Activated naive CD4-positive, alpha-beta T cell treated with anti-CD3 and anti-CD28 coated beads for 36 hours (primary cell): ENCODE measurements at regions not wholly inside any gene's neighbourhood (a gene's known extent, or its start where the extent isn't known, plus 50 kb on each side); places are given as distances from the start of the nearest gene placed in this dataset.
"Not testable (repeated sequence)": the region's sequence is repeated elsewhere in the genome, so short reads cannot be mapped to it uniquely, and the experiment has no call there.

Source experiments
- CTCF ChIA-PET: fragments of 350-600 bp; sonication (Branson Sonifier 250); formaldehyde crosslinking; loops from one replicate; lab custom pipeline; 2021; ENCODE audit warnings: antibody characterized with exemption; lab: Charles Lee
- DNase-seq: peaks from one replicate; pipeline ENCODE4 v3.0.0-alpha.2; 2020
- H3K27ac Mint-ChIP-seq: one replicate; pipeline ENCODE4 v1.8.0; 2021; ENCODE audit warnings: mild to moderate bottlenecking, mixed read lengths
- H3K27me3 Mint-ChIP-seq: one replicate; pipeline ENCODE4 v1.8.0; 2021; ENCODE audit warnings: low read depth, mixed read lengths
- H3K36me3 Mint-ChIP-seq: one replicate; pipeline ENCODE4 v1.8.0; 2021; ENCODE audit warnings: low read depth, mixed read lengths
- H3K4me1 Mint-ChIP-seq: one replicate; pipeline ENCODE4 v1.8.0; 2021; ENCODE audit warnings: low read depth, mixed read lengths
- H3K4me3 Mint-ChIP-seq: one replicate; pipeline ENCODE4 v1.8.0; 2021; ENCODE audit warnings: mild to moderate bottlenecking, moderate library complexity, mixed read lengths
- H3K9me3 Mint-ChIP-seq: one replicate; pipeline ENCODE4 v1.8.0; 2021; ENCODE audit warnings: mixed read lengths
- intact Hi-C: fragments of 100-400 bp; cut with micrococcal nuclease; formaldehyde crosslinking; loops from one replicate; pipeline ENCODE4 v1.15.1; 2023

- no peaks in the 10 kb centered on the region for H3K4me1 Mint-ChIP-seq
- no peak for DNase-seq
- CTCF ChIA-PET, result no interaction called here
- H3K27me3 Mint-ChIP-seq, result peaks cover 13% of the 10 kb centered on the region
- H3K9me3 Mint-ChIP-seq, result peaks cover 3% of the 10 kb centered on the region
- no peak overlapping the region for H3K4me3 Mint-ChIP-seq
- no peaks in the 10 kb centered on the region for H3K36me3 Mint-ChIP-seq
- no peak overlapping the region for H3K27ac Mint-ChIP-seq
- intact Hi-C loops, result no loop called here
Observed at GRCh38 chr7:111650456-111650999, 88.2 kb upstream of the IMMP2L start.

- no peaks in the 10 kb centered on the region for H3K36me3 Mint-ChIP-seq
- H3K9me3 Mint-ChIP-seq, result no peaks in the 10 kb centered on the region
- CTCF ChIA-PET, result no interaction called here
- intact Hi-C loops, result no loop called here
- no peak overlapping the region for H3K4me3 Mint-ChIP-seq
- H3K27me3 Mint-ChIP-seq, result peaks cover 6% of the 10 kb centered on the region
- DNase-seq, result no peak
- no peaks in the 10 kb centered on the region for H3K4me1 Mint-ChIP-seq
- no peak overlapping the region for H3K27ac Mint-ChIP-seq
Observed at GRCh38 chr7:111647881-111648280, 85.6 kb upstream of the IMMP2L start.

GRCh38 chr7:111644595-111644994, 82.3 kb upstream of the IMMP2L start:
- H3K27me3 Mint-ChIP-seq, H3K4me3 Mint-ChIP-seq, CTCF ChIA-PET, H3K27ac Mint-ChIP-seq, H3K9me3 Mint-ChIP-seq, H3K36me3 Mint-ChIP-seq, H3K4me1 Mint-ChIP-seq: not testable (repeated sequence)
- intact Hi-C loops, result loop anchor here (5.0 kb wide), 1 partner anchor 93 kb away; no protein-coding TSS in a partner anchor
- peak; percentile 13 for DNase-seq

- no peaks in the 10 kb centered on the region for H3K4me1 Mint-ChIP-seq
- H3K4me3 Mint-ChIP-seq, result no peak overlapping the region
- H3K27ac Mint-ChIP-seq, result no peak overlapping the region
- CTCF ChIA-PET, result no interaction called here
- H3K9me3 Mint-ChIP-seq, result no peaks in the 10 kb centered on the region
- intact Hi-C loops, result loop anchor here (5.0 kb wide), 1 partner anchor 95 kb away; no protein-coding TSS in a partner anchor
- no peaks in the 10 kb centered on the region for H3K36me3 Mint-ChIP-seq
- peaks cover 7% of the 10 kb centered on the region for H3K27me3 Mint-ChIP-seq
- DNase-seq, result no peak
Observed at GRCh38 chr7:111642373-111642772, 80.1 kb upstream of the IMMP2L start.

GRCh38 chr7:111640416-111640815, 78.1 kb upstream of the IMMP2L start:
- CTCF ChIA-PET, result interaction anchor here (1.2 kb wide), 1 partner anchor 101 kb away, joined by 4 read pairs; no protein-coding TSS in a partner anchor
- H3K4me3 Mint-ChIP-seq, result no peak overlapping the region
- no peaks in the 10 kb centered on the region for H3K9me3 Mint-ChIP-seq
- H3K4me1 Mint-ChIP-seq, result no peaks in the 10 kb centered on the region
- no peak overlapping the region for H3K27ac Mint-ChIP-seq
- H3K36me3 Mint-ChIP-seq, result no peaks in the 10 kb centered on the region
- DNase-seq, result no peak
- peaks cover 7% of the 10 kb centered on the region for H3K27me3 Mint-ChIP-seq
- intact Hi-C loops, result loop anchor here (5.0 kb wide), 1 partner anchor 97 kb away; no protein-coding TSS in a partner anchor

GRCh38 chr7:111639934-111640333, 77.6 kb upstream of the IMMP2L start:
- CTCF ChIA-PET, result interaction anchor here (1.2 kb wide), 1 partner anchor 101 kb away, joined by 4 read pairs; no protein-coding TSS in a partner anchor
- H3K27ac Mint-ChIP-seq, result no peak overlapping the region
- no peaks in the 10 kb centered on the region for H3K36me3 Mint-ChIP-seq
- DNase-seq, result no peak
- H3K4me3 Mint-ChIP-seq, result no peak overlapping the region
- no peaks in the 10 kb centered on the region for H3K4me1 Mint-ChIP-seq
- no peaks in the 10 kb centered on the region for H3K9me3 Mint-ChIP-seq
- peaks cover 7% of the 10 kb centered on the region for H3K27me3 Mint-ChIP-seq
- intact Hi-C loops, result loop anchor here (5.0 kb wide), 1 partner anchor 97 kb away; no protein-coding TSS in a partner anchor

GRCh38 chr7:111638078-111638477, 75.8 kb upstream of the IMMP2L start:
- H3K36me3 Mint-ChIP-seq, result no peaks in the 10 kb centered on the region
- no peak overlapping the region for H3K27ac Mint-ChIP-seq
- H3K4me3 Mint-ChIP-seq, result no peak overlapping the region
- intact Hi-C loops, result no loop called here
- CTCF ChIA-PET, result no interaction called here
- H3K9me3 Mint-ChIP-seq, result no peaks in the 10 kb centered on the region
- peaks cover 9% of the 10 kb centered on the region for H3K27me3 Mint-ChIP-seq
- no peaks in the 10 kb centered on the region for H3K4me1 Mint-ChIP-seq
- no peak for DNase-seq

- CTCF ChIA-PET, result no interaction called here
- Mint-ChIP-seq H3K9me3 (peaks cover 16% of the 10 kb centered on the region), H3K27me3 (peaks cover 19% of the 10 kb centered on the region), H3K27ac (no peak overlapping the region), H3K4me3 (no peak overlapping the region), H3K36me3 (peaks cover 1% of the 10 kb centered on the region), H3K4me1 (no peaks in the 10 kb centered on the region)
- intact Hi-C loops, result no loop called here
- no peak for DNase-seq
Observed at GRCh38 chr7:111633878-111634277, 71.6 kb upstream of the IMMP2L start.

- CTCF ChIA-PET, result no interaction called here
- no peaks in the 10 kb centered on the region for H3K4me1 Mint-ChIP-seq
- H3K36me3 Mint-ChIP-seq, result peaks cover 1% of the 10 kb centered on the region
- DNase-seq, result no peak
- intact Hi-C loops, result no loop called here
- no peak overlapping the region for H3K4me3 Mint-ChIP-seq
- H3K27me3 Mint-ChIP-seq, result peaks cover 14% of the 10 kb centered on the region
- peaks cover 16% of the 10 kb centered on the region for H3K9me3 Mint-ChIP-seq
- H3K27ac Mint-ChIP-seq, result no peak overlapping the region
Observed at GRCh38 chr7:111630862-111631261, 68.6 kb upstream of the IMMP2L start.

- H3K27ac Mint-ChIP-seq, result no peak overlapping the region
- no peaks in the 10 kb centered on the region for H3K4me1 Mint-ChIP-seq
- intact Hi-C loops, result no loop called here
- H3K9me3 Mint-ChIP-seq, result no peaks in the 10 kb centered on the region
- H3K27me3 Mint-ChIP-seq, result peaks cover 22% of the 10 kb centered on the region
- DNase-seq, result no peak
- no peaks in the 10 kb centered on the region for H3K36me3 Mint-ChIP-seq
- no peak overlapping the region for H3K4me3 Mint-ChIP-seq
- CTCF ChIA-PET, result no interaction called here
Observed at GRCh38 chr7:111622084-111622483, 59.8 kb upstream of the IMMP2L start.
